ENCODE measurements at regions not wholly inside any gene's neighbourhood (a gene's known extent, or its start where the extent isn't known, plus 50 kb on each side); places are given as distances from the start of the nearest gene placed in this dataset.

- Histone ChIP-seq H2AFZ (ENCODE audit: low read length) (no peak overlapping the region), H3K4me1 (replicated peaks in 1 of 4; ENCODE audit: control insufficient read depth in 3 of 4, insufficient read depth in 4 of 4, low read length in 3 of 4) (no peaks in the 10 kb centered on the region), H4K8ac (ENCODE audit: extremely low read depth, insufficient read depth, low read length) (no peak overlapping the region), H2AK5ac (ENCODE audit: low read depth, low read length) (no peak overlapping the region), H3K79me2 (ENCODE audit: control insufficient read depth in 1 of 2, insufficient read depth in 2 of 2, low read length in 2 of 2) (no peaks in the 10 kb centered on the region), H3K4me3 (ENCODE audit: extremely low read depth in 1 of 4, insufficient read depth in 2 of 4, low read depth in 3 of 4, low read length in 4 of 4) (no peak overlapping the region), H3K4ac (replicated peaks; ENCODE audit: insufficient read length, low read depth, low read length) (no peak overlapping the region), H2BK5ac (ENCODE audit: low read depth, low read length) (no peak overlapping the region), H2BK15ac (ENCODE audit: low read length) (no peak overlapping the region), H3K27ac (ENCODE audit: low read depth, low read length) (no peak overlapping the region), H3K23me2 (ENCODE audit: low read depth, low read length) (no peaks in the 10 kb centered on the region), H3K56ac (replicated peaks; ENCODE audit: insufficient read length, low read depth, low read length) (no peak overlapping the region), H3K23ac (ENCODE audit: insufficient read length) (no peak overlapping the region), H4K5ac (ENCODE audit: insufficient read length, low read depth, low read length) (no peak overlapping the region), H3K18ac (ENCODE audit: extremely low read depth, low read length) (no peak overlapping the region), H3K79me1 (ENCODE audit: low read depth, low read length) (no peaks in the 10 kb centered on the region), H2BK20ac (ENCODE audit: low read length) (no peak overlapping the region), H2BK120ac (replicated peaks; ENCODE audit: low read depth, low read length) (no peak overlapping the region), H3K14ac (ENCODE audit: insufficient read length) (no peak overlapping the region), H3K9ac (replicated peaks in 1 of 4; ENCODE audit: extremely low read depth in 1 of 4, low read depth in 3 of 4, low read length in 3 of 4) (no peak overlapping the region), H4K91ac (replicated peaks; ENCODE audit: insufficient read length, low read length) (no peak overlapping the region), H3K36me3 (ENCODE audit: control insufficient read depth in 2 of 4, insufficient read depth in 4 of 4, low read length in 3 of 4) (no peaks in the 10 kb centered on the region), H3K4me2 (ENCODE audit: insufficient read depth in 1 of 2, low read depth in 2 of 2, low read length in 2 of 2) (no peak overlapping the region), H3K9me3 (ENCODE audit: insufficient read depth in 2 of 2, low read depth in 1 of 2, low read length in 1 of 2) (no peaks in the 10 kb centered on the region), H4K20me1 (replicated peaks in 1 of 2; ENCODE audit: control insufficient read depth in 1 of 2, insufficient read depth in 2 of 2, low read length in 2 of 2) (no peaks in the 10 kb centered on the region), H3K27me3 (replicated peaks in 1 of 4; ENCODE audit: control insufficient read depth in 3 of 4, extremely low read depth in 1 of 4, insufficient read depth in 3 of 4, low read length in 3 of 4) (no peaks in the 10 kb centered on the region), H2BK12ac (ENCODE audit: low read depth, low read length) (no peak overlapping the region)
- POLR2A ChIA-PET (ENCODE audit: partially characterized antibody) = no interaction called here
- TF ChIP-seq SP4 (IDR thresholded peaks at IDR 0.05; ENCODE audit: low read length) (no peak), ZNF274 (IDR thresholded peaks at IDR 0.05; ENCODE audit: borderline replicate concordance, extremely low read depth, low read length) (no peak), SIN3A (conservative IDR thresholded peaks at IDR 0.05 in 1 of 2, IDR thresholded peaks at IDR 0.05 in 1 of 2; ENCODE audit: low read depth in 1 of 2, low read length in 2 of 2) (no peak)
- CTCF ChIA-PET (ENCODE audit: partially characterized antibody) = interaction anchor here (0.8 to 3.9 kb wide), 5 partner anchors 9 to 712 kb away, joined by 3 to 20 read pairs (median 3); no protein-coding TSS in a partner anchor
- 84% methylated on average over 2 of the region's 2 CpGs; no CpG with 5 or more reads in 1 of the 2 experiments for WGBS, 2 experiments (ENCODE audit: extremely low coverage in 1 of 2, insufficient coverage in 1 of 2, insufficient read length in 1 of 2, insufficient replicate concordance in 2 of 2, low coverage in 1 of 2, low lambda C conversion rate in 2 of 2, missing lambda C conversion rate in 1 of 2)
- no peak for DNase-seq (ENCODE audit: low read depth in 1 of 2, low spot score in 2 of 2)
- FAIRE-seq = no peak
These were observed 60.3 kb upstream of the UPP2 start for GRCh38 chr2:158041400-158041799.

Data from H1 (cell line).